ENCODE measurements at regions not wholly inside any gene's neighbourhood (a gene's known extent, or its start where the extent isn't known, plus 50 kb on each side); places are given as distances from the start of the nearest gene placed in this dataset.

DNA sequence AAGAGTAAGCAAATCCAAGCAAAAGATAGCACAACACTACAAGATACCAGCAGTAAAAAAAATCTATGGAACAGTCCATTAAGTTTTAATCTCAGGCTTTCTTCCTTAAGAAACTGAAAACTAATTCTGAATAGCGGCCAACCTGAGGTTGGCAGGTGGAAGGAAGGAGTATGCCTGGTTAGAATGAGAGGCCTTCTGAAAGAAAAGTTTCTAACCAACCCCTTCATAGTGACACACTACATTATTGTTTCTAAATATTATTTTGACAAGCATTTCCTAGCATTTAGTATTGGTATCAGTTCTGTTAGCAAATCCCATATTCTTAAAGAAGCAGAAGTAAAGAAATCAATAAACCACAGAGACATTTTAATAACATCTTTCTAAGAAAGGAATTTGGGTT, 205.7 kb upstream of the PTBP2 start:
- H3K9ac ChIP-seq (replicated peaks in 1 of 4; ENCODE audit: extremely low read depth in 1 of 4, low read depth in 3 of 4, low read length in 3 of 4): no peak overlapping the region
- H4K20me1 ChIP-seq (replicated peaks in 1 of 2; ENCODE audit: control insufficient read depth in 1 of 2, insufficient read depth in 2 of 2, low read length in 2 of 2): no peaks in the 10 kb centered on the region
- H3K79me2 ChIP-seq (ENCODE audit: control insufficient read depth in 1 of 2, insufficient read depth in 2 of 2, low read length in 2 of 2): no peaks in the 10 kb centered on the region
- CTCF ChIA-PET (ENCODE audit: partially characterized antibody): no interaction called here
- no peak overlapping the region for H3K56ac ChIP-seq (replicated peaks; ENCODE audit: insufficient read length, low read depth, low read length)
- no peak overlapping the region for H3K4me3 ChIP-seq (ENCODE audit: extremely low read depth in 1 of 4, insufficient read depth in 2 of 4, low read depth in 3 of 4, low read length in 4 of 4)
- H3K18ac ChIP-seq (ENCODE audit: extremely low read depth, low read length): no peak overlapping the region
- no peak overlapping the region for H4K91ac ChIP-seq (replicated peaks; ENCODE audit: insufficient read length, low read length)
- no peak overlapping the region for H3K23ac ChIP-seq (ENCODE audit: insufficient read length)
- peaks cover 6 to 12% (median 9%) of the 10 kb centered on the region in 4 experiments; a peak in 5 of 7 replicates for H3K4me1 ChIP-seq (replicated peaks in 1 of 4; ENCODE audit: control insufficient read depth in 3 of 4, insufficient read depth in 4 of 4, low read length in 3 of 4)
- POLR2A ChIA-PET (ENCODE audit: partially characterized antibody): no interaction called here
- TF ChIP-seq KDM5A (IDR thresholded peaks at IDR 0.05; ENCODE audit: low read length) (no peak), RAD21 (IDR thresholded peaks at IDR 0.05 in 1 of 2, conservative IDR thresholded peaks at IDR 0.05 in 1 of 2; ENCODE audit: low read depth in 2 of 2, low read length in 2 of 2) (no peak), FOSL1 (IDR thresholded peaks at IDR 0.05; ENCODE audit: insufficient read depth, low read depth, low read length) (no peak), POU5F1 (IDR thresholded peaks at IDR 0.05; ENCODE audit: low read depth, low read length) (no peak), SIN3A (conservative IDR thresholded peaks at IDR 0.05 in 1 of 2, IDR thresholded peaks at IDR 0.05 in 1 of 2; ENCODE audit: low read depth in 1 of 2, low read length in 2 of 2) (no peak), HDAC2 (IDR thresholded peaks at IDR 0.05; ENCODE audit: borderline replicate concordance in 1 of 2, low read depth in 2 of 2, low read length in 2 of 2) (no peak), RNF2 (IDR thresholded peaks at IDR 0.05; ENCODE audit: borderline replicate concordance, low read depth, low read length, missing control alignments, poor library complexity, severe bottlenecking) (no peak), SP1 (IDR thresholded peaks at IDR 0.05; ENCODE audit: low read depth, low read length) (no peak), HDAC6 (IDR thresholded peaks at IDR 0.05; ENCODE audit: low read depth, low read length) (no peak), ASH2L (IDR thresholded peaks at IDR 0.05; ENCODE audit: low read length) (no peak), NANOG (IDR thresholded peaks at IDR 0.05; ENCODE audit: insufficient read depth, low read depth, low read length, poor library complexity, severe bottlenecking) (no peak), RXRA (IDR thresholded peaks at IDR 0.05; ENCODE audit: insufficient read depth, low read depth, low read length) (no peak), SRF (IDR thresholded peaks at IDR 0.05; ENCODE audit: low read depth, low read length) (no peak), SIX5 (IDR thresholded peaks at IDR 0.05; ENCODE audit: low read depth, low read length) (no peak)
- no peak overlapping the region for H2AFZ ChIP-seq (ENCODE audit: low read length)
- FAIRE-seq: no peak
- H2BK5ac ChIP-seq (ENCODE audit: low read depth, low read length): no peak overlapping the region
- WGBS, 2 experiments (ENCODE audit: extremely low coverage in 1 of 2, insufficient coverage in 1 of 2, insufficient read length in 1 of 2, insufficient replicate concordance in 2 of 2, low coverage in 1 of 2, low lambda C conversion rate in 2 of 2, missing lambda C conversion rate in 1 of 2): 96% methylated on average over 1 of the region's 1 CpG; no CpG with 5 or more reads in 1 of the 2 experiments
- H4K5ac ChIP-seq (ENCODE audit: insufficient read length, low read depth, low read length): no peak overlapping the region
- no peak for DNase-seq (ENCODE audit: low read depth in 1 of 2, low spot score in 2 of 2)
- no peak overlapping the region for H2BK12ac ChIP-seq (ENCODE audit: low read depth, low read length)
- H3K14ac ChIP-seq (ENCODE audit: insufficient read length): no peak overlapping the region
- H3K36me3 ChIP-seq (ENCODE audit: control insufficient read depth in 2 of 4, insufficient read depth in 4 of 4, low read length in 3 of 4): no peaks in the 10 kb centered on the region
- H3K4ac ChIP-seq (replicated peaks; ENCODE audit: insufficient read length, low read depth, low read length): no peak overlapping the region
- H3K27ac ChIP-seq (ENCODE audit: low read depth, low read length): no peak overlapping the region
- H2BK120ac ChIP-seq (replicated peaks; ENCODE audit: low read depth, low read length): no peak overlapping the region
- no peak overlapping the region for H2AK5ac ChIP-seq (ENCODE audit: low read depth, low read length)
- H4K8ac ChIP-seq (ENCODE audit: extremely low read depth, insufficient read depth, low read length): no peak overlapping the region
- H3K27me3 ChIP-seq (replicated peaks in 1 of 4; ENCODE audit: control insufficient read depth in 3 of 4, extremely low read depth in 1 of 4, insufficient read depth in 3 of 4, low read length in 3 of 4): no peaks in the 10 kb centered on the region
- H2BK15ac ChIP-seq (ENCODE audit: low read length): no peak overlapping the region
- H3K79me1 ChIP-seq (ENCODE audit: low read depth, low read length): no peaks in the 10 kb centered on the region
- H3K23me2 ChIP-seq (ENCODE audit: low read depth, low read length): no peaks in the 10 kb centered on the region; the same call in 1 of the 2 replicates
- H3K9me3 ChIP-seq (ENCODE audit: insufficient read depth in 2 of 2, low read depth in 1 of 2, low read length in 1 of 2): no peaks in the 10 kb centered on the region
- H3K4me2 ChIP-seq (ENCODE audit: insufficient read depth in 1 of 2, low read depth in 2 of 2, low read length in 2 of 2): no peak overlapping the region
- no peak overlapping the region for H2BK20ac ChIP-seq (ENCODE audit: low read length)

All from H1 (cell line).